ENCODE measurements at regions not wholly inside any gene's neighbourhood (a gene's known extent, or its start where the extent isn't known, plus 50 kb on each side); places are given as distances from the start of the nearest gene placed in this dataset.

DNA sequence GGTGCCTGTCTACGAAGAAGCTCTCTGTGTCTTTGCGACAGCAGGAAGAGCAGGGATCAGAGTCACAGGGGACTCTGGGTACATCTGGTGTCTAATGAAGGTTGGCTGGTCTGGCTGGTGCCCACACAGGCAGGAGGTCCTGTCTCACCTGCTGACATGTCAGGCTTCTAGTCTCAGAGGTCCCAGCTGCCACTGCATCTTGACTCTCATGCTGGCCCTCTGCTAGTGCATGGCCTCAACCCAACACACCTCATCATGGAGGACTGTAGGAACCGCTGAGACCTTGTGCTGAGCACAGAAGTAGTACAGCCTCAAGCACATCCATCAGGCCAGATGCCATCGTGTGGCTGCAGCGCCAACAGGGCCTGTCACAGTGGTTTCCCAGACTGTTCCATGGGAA, 206.1 kb upstream of the NR2F2 start:
- POLR2A ChIA-PET: no interaction called here
- Histone ChIP-seq H3F3A (replicated peaks; ENCODE audit: insufficient read depth) (no peaks in the 10 kb centered on the region), H3K36me3 (replicated peaks in 1 of 2; ENCODE audit: control insufficient read depth in 1 of 2, insufficient read depth in 2 of 2, low read length in 1 of 2) (no peaks in the 10 kb centered on the region), H3K9ac (no peak overlapping the region), H3K9me2 (no peaks in the 10 kb centered on the region), H2AFZ (ENCODE audit: low read depth) (no peak overlapping the region), H3K27ac (ENCODE audit: low read depth in 2 of 2, low read length in 1 of 2) (no peak overlapping the region), H3K4me2 (no peak overlapping the region), H3K4me1 (ENCODE audit: control insufficient read depth in 1 of 2, insufficient read depth in 2 of 2, low read depth in 1 of 2, low read length in 1 of 2) (no peaks in the 10 kb centered on the region), H3K4me3 (ENCODE audit: low read depth in 2 of 2, low read length in 1 of 2) (no peak overlapping the region), H4K20me1 (ENCODE audit: insufficient read depth) (no peaks in the 10 kb centered on the region), H3K9me3 (no peaks in the 10 kb centered on the region), H3K79me2 (ENCODE audit: insufficient read depth) (no peaks in the 10 kb centered on the region), H3K27me3 (ENCODE audit: insufficient read depth) (no peaks in the 10 kb centered on the region)
- no peak for DNase-seq
- TF ChIP-seq CHD2 (IDR thresholded peaks at IDR 0.05; ENCODE audit: low read length, partially characterized antibody) (no peak), NRF1 (IDR thresholded peaks at IDR 0.05; ENCODE audit: low read depth, low read length) (no peak), EP300 (IDR thresholded peaks at IDR 0.05; ENCODE audit: borderline replicate concordance in 1 of 2, low read depth in 1 of 2, low read length in 1 of 2) (no peak), ELF1 (IDR thresholded peaks at IDR 0.05) (no peak), FOXJ3 (CRISPR knock-in tag; IDR thresholded peaks at IDR 0.05) (no peak), RAD21 (IDR thresholded peaks at IDR 0.05; ENCODE audit: low read length) (no peak), EZH2phosphoT487 (IDR thresholded peaks at IDR 0.05; ENCODE audit: borderline replicate concordance, low read depth) (no peak), TEAD4 (IDR thresholded peaks at IDR 0.05; ENCODE audit: borderline replicate concordance, insufficient read depth) (no peak), MEF2A (IDR thresholded peaks at IDR 0.05; ENCODE audit: borderline replicate concordance, low read depth) (no peak), SMC3 (IDR thresholded peaks at IDR 0.05; ENCODE audit: low read depth, low read length) (no peak), GABPA (IDR thresholded peaks at IDR 0.05; ENCODE audit: low read depth) (no peak)
- TF ChIP-seq, protein P1, sequence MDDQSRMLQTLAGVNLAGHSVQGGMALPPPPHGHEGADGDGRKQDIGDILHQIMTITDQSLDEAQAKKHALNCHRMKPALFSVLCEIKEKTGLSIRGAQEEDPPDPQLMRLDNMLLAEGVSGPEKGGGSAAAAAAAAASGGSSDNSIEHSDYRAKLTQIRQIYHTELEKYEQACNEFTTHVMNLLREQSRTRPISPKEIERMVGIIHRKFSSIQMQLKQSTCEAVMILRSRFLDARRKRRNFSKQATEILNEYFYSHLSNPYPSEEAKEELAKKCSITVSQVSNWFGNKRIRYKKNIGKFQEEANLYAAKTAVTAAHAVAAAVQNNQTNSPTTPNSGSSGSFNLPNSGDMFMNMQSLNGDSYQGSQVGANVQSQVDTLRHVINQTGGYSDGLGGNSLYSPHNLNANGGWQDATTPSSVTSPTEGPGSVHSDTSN (IDR thresholded peaks at IDR 0.05): no peak
- TF ChIP-seq, protein P2, sequence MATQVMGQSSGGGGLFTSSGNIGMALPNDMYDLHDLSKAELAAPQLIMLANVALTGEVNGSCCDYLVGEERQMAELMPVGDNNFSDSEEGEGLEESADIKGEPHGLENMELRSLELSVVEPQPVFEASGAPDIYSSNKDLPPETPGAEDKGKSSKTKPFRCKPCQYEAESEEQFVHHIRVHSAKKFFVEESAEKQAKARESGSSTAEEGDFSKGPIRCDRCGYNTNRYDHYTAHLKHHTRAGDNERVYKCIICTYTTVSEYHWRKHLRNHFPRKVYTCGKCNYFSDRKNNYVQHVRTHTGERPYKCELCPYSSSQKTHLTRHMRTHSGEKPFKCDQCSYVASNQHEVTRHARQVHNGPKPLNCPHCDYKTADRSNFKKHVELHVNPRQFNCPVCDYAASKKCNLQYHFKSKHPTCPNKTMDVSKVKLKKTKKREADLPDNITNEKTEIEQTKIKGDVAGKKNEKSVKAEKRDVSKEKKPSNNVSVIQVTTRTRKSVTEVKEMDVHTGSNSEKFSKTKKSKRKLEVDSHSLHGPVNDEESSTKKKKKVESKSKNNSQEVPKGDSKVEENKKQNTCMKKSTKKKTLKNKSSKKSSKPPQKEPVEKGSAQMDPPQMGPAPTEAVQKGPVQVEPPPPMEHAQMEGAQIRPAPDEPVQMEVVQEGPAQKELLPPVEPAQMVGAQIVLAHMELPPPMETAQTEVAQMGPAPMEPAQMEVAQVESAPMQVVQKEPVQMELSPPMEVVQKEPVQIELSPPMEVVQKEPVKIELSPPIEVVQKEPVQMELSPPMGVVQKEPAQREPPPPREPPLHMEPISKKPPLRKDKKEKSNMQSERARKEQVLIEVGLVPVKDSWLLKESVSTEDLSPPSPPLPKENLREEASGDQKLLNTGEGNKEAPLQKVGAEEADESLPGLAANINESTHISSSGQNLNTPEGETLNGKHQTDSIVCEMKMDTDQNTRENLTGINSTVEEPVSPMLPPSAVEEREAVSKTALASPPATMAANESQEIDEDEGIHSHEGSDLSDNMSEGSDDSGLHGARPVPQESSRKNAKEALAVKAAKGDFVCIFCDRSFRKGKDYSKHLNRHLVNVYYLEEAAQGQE (IDR thresholded peaks at IDR 0.05; ENCODE audit: low read depth, low read length): no peak
- TF ChIP-seq, protein P3, sequence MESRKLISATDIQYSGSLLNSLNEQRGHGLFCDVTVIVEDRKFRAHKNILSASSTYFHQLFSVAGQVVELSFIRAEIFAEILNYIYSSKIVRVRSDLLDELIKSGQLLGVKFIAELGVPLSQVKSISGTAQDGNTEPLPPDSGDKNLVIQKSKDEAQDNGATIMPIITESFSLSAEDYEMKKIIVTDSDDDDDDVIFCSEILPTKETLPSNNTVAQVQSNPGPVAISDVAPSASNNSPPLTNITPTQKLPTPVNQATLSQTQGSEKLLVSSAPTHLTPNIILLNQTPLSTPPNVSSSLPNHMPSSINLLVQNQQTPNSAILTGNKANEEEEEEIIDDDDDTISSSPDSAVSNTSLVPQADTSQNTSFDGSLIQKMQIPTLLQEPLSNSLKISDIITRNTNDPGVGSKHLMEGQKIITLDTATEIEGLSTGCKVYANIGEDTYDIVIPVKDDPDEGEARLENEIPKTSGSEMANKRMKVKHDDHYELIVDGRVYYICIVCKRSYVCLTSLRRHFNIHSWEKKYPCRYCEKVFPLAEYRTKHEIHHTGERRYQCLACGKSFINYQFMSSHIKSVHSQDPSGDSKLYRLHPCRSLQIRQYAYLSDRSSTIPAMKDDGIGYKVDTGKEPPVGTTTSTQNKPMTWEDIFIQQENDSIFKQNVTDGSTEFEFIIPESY (IDR thresholded peaks at IDR 0.05; ENCODE audit: borderline replicate concordance, low read depth): no peak
- TF ChIP-seq, protein P4, sequence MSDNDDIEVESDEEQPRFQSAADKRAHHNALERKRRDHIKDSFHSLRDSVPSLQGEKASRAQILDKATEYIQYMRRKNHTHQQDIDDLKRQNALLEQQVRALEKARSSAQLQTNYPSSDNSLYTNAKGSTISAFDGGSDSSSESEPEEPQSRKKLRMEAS (IDR thresholded peaks at IDR 0.05; ENCODE audit: low read depth): no peak
- whole genome bisulfite sequencing (ENCODE audit: low lambda C conversion rate): 20% methylated on average over 4 of the region's 5 CpGs
- CTCF ChIA-PET: no interaction called here
